K562 (cell line): ENCODE measurements at regions not wholly inside any gene's neighbourhood (a gene's known extent, or its start where the extent isn't known, plus 50 kb on each side); places are given as distances from the start of the nearest gene placed in this dataset.
A peak's percentile ranks its signal among the peaks of the same experiment; 100 is the strongest.

ENCODE experiments used
- ATAC-seq: fragments of 200-7000 bp; cut with Tn5 transposase; 3 replicates; pipeline ENCODE4 v1.9.1; 2020; ENCODE audit warnings: moderate library complexity
- BruUV-seq: library from RNA; stranded (reverse); fragments of 400-500 nt; replicated peaks from 2 replicates; lab custom pipeline; 2021; lab: Mats Ljungman, UMichigan
- CTCF ChIA-PET: fragments of 300-600 bp; formaldehyde crosslinking; extraction: SDS; loops from one replicate; lab custom pipeline; 2021; ENCODE audit warnings: low intra/inter-chr PET ratio; lab: Yijun Ruan, JAX
- POLR2A ChIA-PET: fragments of 300-600, 350-650 bp; sonication (Branson Sonifier 250); formaldehyde crosslinking; extraction: SDS; loops from one replicate; lab custom pipeline; 2021; ENCODE audit warnings: antibody characterized with exemption, inconsistent platforms; lab: Yijun Ruan, JAX
- DNase-seq, 4 experiments: peaks; one replicate each; pipeline versions ENCODE4 v3.0.0 to v3.0.0-alpha.2; 2011 to 2018; ENCODE audit warnings: low spot score in 3 of 4, mixed read lengths in 3 of 4; ENCODE audit errors: extremely low read depth in 1 of 4
- FAIRE-seq: peaks from 2 replicates; lab custom pipeline; 2011; peaks lifted over from hg19 to GRCh38; lab: Jason Lieb, UNC
- H2AFZ ChIP-seq: 2 replicates; pipeline ENCODE4 v1.6.0; 2011; ENCODE audit warnings: low read depth, low read length, control low read depth, inconsistent platforms
- H3K27ac ChIP-seq: fragments of 200-600 bp; 3 replicates; pipeline ENCODE4 v1.8.0; 2011; ENCODE audit warnings: low read depth, mild to moderate bottlenecking, control low read depth, inconsistent platforms, low read length, moderate library complexity, mixed read lengths; ENCODE audit errors: extremely low read depth
- H3K27me3 ChIP-seq, 2 experiments: fragments of 300-600 bp in 1 of 2; 2 replicates in 1 of 2; 3 replicates in 1 of 2; pipeline versions ENCODE4 v1.6.0 to v1.8.0; 2011; ENCODE audit warnings: inconsistent platforms in 2 of 2, low read length in 2 of 2, mild to moderate bottlenecking in 1 of 2, mixed read lengths in 1 of 2, moderate library complexity in 1 of 2; ENCODE audit not compliant: control insufficient read depth in 2 of 2, insufficient read depth in 2 of 2
- H3K36me3 ChIP-seq: fragments of 300-600 bp; 3 replicates; pipeline ENCODE4 v1.8.0; 2011; ENCODE audit warnings: mild to moderate bottlenecking, low read length, inconsistent platforms; ENCODE audit not compliant: control insufficient read depth, insufficient read depth
- H3K4me1 ChIP-seq, 2 experiments: fragments of 200-600 bp in 1 of 2; replicated peaks in 1 of 2; 2 replicates in 1 of 2; 3 replicates in 1 of 2; pipeline versions ENCODE4 v1.5.1 to v1.8.0; 2011; ENCODE audit warnings: inconsistent platforms in 2 of 2, low read length in 2 of 2, mild to moderate bottlenecking in 1 of 2, mixed read lengths in 1 of 2, moderate library complexity in 1 of 2; ENCODE audit not compliant: control insufficient read depth in 2 of 2, insufficient read depth in 2 of 2
- H3K4me2 ChIP-seq: 2 replicates; pipeline ENCODE4 v1.6.1; 2011; ENCODE audit warnings: low read length, control low read depth, inconsistent platforms, mixed read lengths; ENCODE audit not compliant: insufficient read depth
- H3K4me3 ChIP-seq: fragments of 200-600 bp; sonication (generic), shearing (Covaris generic); 2 replicates; pipeline ENCODE4 v1.5.1; 2016; ENCODE audit warnings: control low read depth, inconsistent platforms
- H3K79me2 ChIP-seq: fragments of 200-600 bp; 3 replicates; pipeline ENCODE4 v1.8.0; 2011; ENCODE audit warnings: low read length, inconsistent platforms; ENCODE audit not compliant: control insufficient read depth, insufficient read depth
- H3K9ac ChIP-seq, 2 experiments: 2 replicates each; pipeline versions ENCODE4 v1.6.0 to v1.6.1; 2011; ENCODE audit warnings: low read depth in 2 of 2, low read length in 2 of 2, control low read depth in 1 of 2, inconsistent platforms in 1 of 2, mild to moderate bottlenecking in 1 of 2, mixed read lengths in 1 of 2; ENCODE audit not compliant: insufficient read depth in 1 of 2
- H3K9me1 ChIP-seq: one replicate; pipeline ENCODE4 v1.6.0; 2011; ENCODE audit warnings: inconsistent platforms, mild to moderate bottlenecking, low read length, moderate library complexity; ENCODE audit not compliant: control insufficient read depth, insufficient read depth
- H3K9me3 ChIP-seq: replicated peaks from 2 replicates; pipeline ENCODE4 v1.5.1; 2011; ENCODE audit warnings: low read depth, low read length, inconsistent platforms; ENCODE audit not compliant: control insufficient read depth, insufficient read depth
- H4K20me1 ChIP-seq: replicated peaks from 2 replicates; pipeline ENCODE4 v1.6.1; 2011; ENCODE audit warnings: low read length, inconsistent platforms, mixed read lengths; ENCODE audit not compliant: control insufficient read depth, insufficient read depth
- BRD4 ChIP-seq: fragments of 200-600 bp; sonication (generic); IDR thresholded peaks from 2 replicates; pipeline ENCODE4 v1.6.1; 2017; ENCODE audit warnings: inconsistent platforms
- DACH1 ChIP-seq: fragments of 450-650 bp; IDR thresholded peaks from 2 replicates; pipeline ENCODE4 v1.6.1; 2018; ENCODE audit not compliant: partially characterized antibody
- GATAD2B ChIP-seq: fragments of 450-650 bp; IDR thresholded peaks from 2 replicates; pipeline ENCODE4 v1.6.1; 2017; ENCODE audit warnings: mild to moderate bottlenecking, borderline replicate concordance
- MTA1 ChIP-seq: fragments of 450-650 bp; IDR thresholded peaks from 2 replicates; pipeline ENCODE4 v1.6.1; 2017; ENCODE audit warnings: borderline replicate concordance
- MTA3 ChIP-seq: fragments of 450-650 bp; formaldehyde crosslinking; IDR thresholded peaks from 2 replicates; pipeline ENCODE4 v1.6.1; 2017; ENCODE audit warnings: mild to moderate bottlenecking, borderline replicate concordance
- ZBTB2 ChIP-seq: fragments of 450-650 bp; IDR thresholded peaks from 2 replicates; pipeline ENCODE4 v1.6.1; 2016; ENCODE audit warnings: antibody characterized with exemption
- in situ Hi-C: fragments of 300-500 bp; cut with MboI; formaldehyde crosslinking; loops from 4 replicates; pipeline ENCODE4 v1.15.0; 2018; ENCODE audit warnings: inconsistent platforms, mixed read lengths
- intact Hi-C: fragments of 100-400 bp; cut with micrococcal nuclease; formaldehyde crosslinking; loops from 2 replicates; pipeline ENCODE4 v1.14.2; 2022

- intact Hi-C loops (no loop called here), in situ Hi-C loops (no loop called here)
- Histone ChIP-seq H3K4me2 (no peak overlapping the region), H4K20me1 (peaks cover under 1% of the 10 kb centered on the region; the same call in 1 of the 2 replicates), H3K9me1 (no peaks in the 10 kb centered on the region), H3K9me3 (no peaks in the 10 kb centered on the region), H3K27ac (no peak overlapping the region), H3K36me3 (no peaks in the 10 kb centered on the region), H3K79me2 (no peaks in the 10 kb centered on the region), H3K4me3 (no peak overlapping the region), H2AFZ (no peak overlapping the region), H3K27me3 (peaks cover 6 to 21% of the 10 kb centered on the region in 2 experiments; a peak in 4 of 5 replicates), H3K4me1 (peaks cover 2 to 5% of the 10 kb centered on the region in 2 experiments; a peak in 3 of 5 replicates), H3K9ac (no peak overlapping the region)
- no peak for FAIRE-seq
- peak; percentile 63 for TF ChIP-seq GATAD2B
- TF ChIP-seq ZBTB2, result peak; percentile 67; the same call in 1 of the 2 replicates
- 0 out of 2 replicates have a peak, but pooled peaks have one; percentile 38 for TF ChIP-seq MTA1
- TF ChIP-seq MTA3, result no peak
- no peak for TF ChIP-seq BRD4
- peak; percentile 93 for TF ChIP-seq DACH1
- ChIA-PET CTCF (no interaction called here), POLR2A (no interaction called here)
- no TSS peak for BruUV-seq
- no peak for ATAC-seq
- no peak for DNase-seq
Measured at GRCh38 chr7:45235905-45236304, 78.3 kb downstream of the RAMP3 start.
